A549 (cell line): ENCODE measurements at regions not wholly inside any gene's neighbourhood (a gene's known extent, or its start where the extent isn't known, plus 50 kb on each side); places are given as distances from the start of the nearest gene placed in this dataset.

Experiments
- ATAC-seq, 2 experiments: fragments of 200-7000 bp in 1 of 2; fragments of >200 bp in 1 of 2; cut with Nextera tagmentation in 1 of 2; cut with Tn5 transposase in 1 of 2; 3 replicates each; pipeline versions ENCODE4 v1.8.0 to v1.9.1; 2018 to 2020; ENCODE audit warnings: mild to moderate bottlenecking in 1 of 2, moderate library complexity in 1 of 2
- CTCF ChIA-PET: fragments of 300-600 bp; sonication (Branson Sonifier 250); formaldehyde crosslinking; extraction: SDS; loops from one replicate; lab custom pipeline; 2021; ENCODE audit warnings: antibody characterized with exemption, inconsistent platforms; lab: Yijun Ruan, JAX
- POLR2A ChIA-PET: fragments of 350-600 bp; formaldehyde crosslinking; extraction: SDS; loops from one replicate; lab custom pipeline; 2021; ENCODE audit warnings: antibody characterized with exemption, inconsistent platforms; lab: Yijun Ruan, JAX
- DNase-seq, 2 experiments: peaks; one replicate each; pipeline versions ENCODE4 v3.0.0 to v3.0.0-alpha.2; 2011 to 2016; ENCODE audit warnings: low read depth in 1 of 2, low spot score in 1 of 2
- FAIRE-seq: peaks from 2 replicates; lab custom pipeline; 2011; peaks lifted over from hg19 to GRCh38; lab: Jason Lieb, UNC
- H3K27ac ChIP-seq, 2 experiments: fragments of >200 bp; sonication (Bioruptor Twin); formaldehyde crosslinking; 3 replicates each; pipeline ENCODE4 v1.5.1; 2016 to 2017
- H3K4me1 ChIP-seq: fragments of >200 bp; sonication (Bioruptor Twin); formaldehyde crosslinking; 3 replicates; pipeline ENCODE4 v1.6.1; 2016
- H3K4me2 ChIP-seq: fragments of >200 bp; sonication (Bioruptor Twin); formaldehyde crosslinking; 3 replicates; pipeline ENCODE4 v1.6.1; 2016
- H3K4me3 ChIP-seq: fragments of >200 bp; sonication (Bioruptor Twin); formaldehyde crosslinking; 3 replicates; pipeline ENCODE4 v1.5.1; 2016
- H3K9me3 ChIP-seq: fragments of >200 bp; sonication (Bioruptor Twin); formaldehyde crosslinking; 3 replicates; pipeline ENCODE4 v1.6.1; 2016
- BCL3 ChIP-seq: fragments of >200 bp; sonication (Bioruptor Twin); formaldehyde crosslinking; IDR thresholded peaks from 3 replicates; pipeline ENCODE4 v1.6.1; 2016
- EHMT2 ChIP-seq: fragments of 200-600 bp; sonication (generic); IDR thresholded peaks from 2 replicates; pipeline ENCODE4 v1.6.1; 2016; ENCODE audit warnings: antibody characterized with exemption, low read depth, mild to moderate bottlenecking, moderate library complexity
- FOXS1 ChIP-seq: fragments of 250-450 bp; sonication (Bioruptor Pico); IDR thresholded peaks from 2 replicates; pipeline ENCODE4 v1.5.0; 2020; ENCODE audit warnings: mild to moderate bottlenecking, moderate library complexity
- HMGXB4 ChIP-seq: fragments of 250-450 bp; sonication (Bioruptor Pico); IDR thresholded peaks from 2 replicates; pipeline ENCODE4 v1.5.0; 2021; ENCODE audit warnings: mild to moderate bottlenecking, moderate library complexity, borderline replicate concordance
- JUNB ChIP-seq: fragments of >200 bp; sonication (Bioruptor Twin); formaldehyde crosslinking; IDR thresholded peaks from 2 replicates; pipeline ENCODE4 v1.6.1; 2016
- KDM1A ChIP-seq: fragments of 200-600 bp; sonication (generic); IDR thresholded peaks from 2 replicates; pipeline ENCODE4 v1.6.1; 2016; ENCODE audit warnings: low read depth, mild to moderate bottlenecking
- NFE2L2 ChIP-seq: fragments of 150-350 bp; conservative IDR thresholded peaks from 2 replicates; pipeline ENCODE4 v1.6.1; 2014; ENCODE audit warnings: low read length
- POLR2AphosphoS2 ChIP-seq: conservative IDR thresholded peaks from 2 replicates; pipeline ENCODE4 v1.6.1; 2012; ENCODE audit warnings: low read length, improper control_type of control experiment, inconsistent platforms
- RAD21 ChIP-seq, 2 experiments: fragments of >200 bp in 1 of 2; sonication (Bioruptor Twin) in 1 of 2; formaldehyde crosslinking in 1 of 2; IDR thresholded peaks in 1 of 2; conservative IDR thresholded peaks in 1 of 2; 2 replicates in 1 of 2; 3 replicates in 1 of 2; pipeline ENCODE4 v1.6.1; 2012 to 2018; ENCODE audit warnings: inconsistent platforms in 1 of 2
- RCOR1 ChIP-seq: fragments of 150-350 bp; IDR thresholded peaks from 2 replicates; pipeline ENCODE4 v1.6.1; 2014; ENCODE audit warnings: antibody characterized with exemption, low read length, low read depth
- REST ChIP-seq: fragments of 200-600 bp; sonication (generic); IDR thresholded peaks from 2 replicates; pipeline ENCODE4 v1.6.1; 2016; ENCODE audit warnings: antibody characterized with exemption, mild to moderate bottlenecking, moderate library complexity
- TFCP2L1 ChIP-seq: fragments of 250-450 bp; sonication (Bioruptor Pico); IDR thresholded peaks from 2 replicates; pipeline ENCODE4 v1.5.0; 2021; ENCODE audit warnings: mild to moderate bottlenecking
- TP53 ChIP-seq: fragments of 250-450 bp; sonication (Bioruptor Pico); IDR thresholded peaks from 2 replicates; pipeline ENCODE4 v1.5.0; 2021; ENCODE audit warnings: mild to moderate bottlenecking, moderate library complexity
- WGBS: methylation state at CpG from one replicate; pipeline ENCODE4 v1.1.6; 2017; ENCODE audit errors: missing lambda C conversion rate; 5-methylcytosine and 5-hydroxymethylcytosine counted together
- TF ChIP-seq, protein P1 (sequence below): IDR thresholded peaks from 2 replicates; pipeline ENCODE4 v1.6.1; 2012
- TF ChIP-seq, protein P2 (sequence below): fragments of >200 bp; sonication (Bioruptor Twin); formaldehyde crosslinking; IDR thresholded peaks from 2 replicates; pipeline ENCODE4 v1.6.1; 2016

DNA sequence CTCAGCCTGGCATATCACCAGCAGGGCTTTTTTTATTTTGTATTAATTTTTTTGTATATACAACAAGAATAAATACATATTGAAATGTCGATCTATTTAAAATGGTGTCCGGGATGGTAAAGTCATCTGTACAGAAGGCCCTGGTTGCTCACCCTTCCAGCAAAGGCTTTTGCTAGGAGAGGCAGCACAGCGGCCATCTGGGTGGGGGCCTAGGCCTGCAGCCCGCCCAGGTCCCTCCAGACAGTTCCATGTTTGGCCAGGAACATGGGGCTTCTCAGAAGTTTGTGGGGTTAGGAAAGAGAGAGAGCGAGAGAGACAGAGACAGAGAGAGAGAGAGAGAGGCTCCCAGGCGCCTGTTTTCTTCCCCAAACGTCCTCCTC lies 152.6 kb upstream of the LYZL2 start (continued):
- TF ChIP-seq HMGXB4 (CRISPR knock-in tag), result no peak
- no peak for TF ChIP-seq RCOR1
- TF ChIP-seq EHMT2, result no peak
- no peak for TF ChIP-seq POLR2AphosphoS2
- TF ChIP-seq, protein P1, sequence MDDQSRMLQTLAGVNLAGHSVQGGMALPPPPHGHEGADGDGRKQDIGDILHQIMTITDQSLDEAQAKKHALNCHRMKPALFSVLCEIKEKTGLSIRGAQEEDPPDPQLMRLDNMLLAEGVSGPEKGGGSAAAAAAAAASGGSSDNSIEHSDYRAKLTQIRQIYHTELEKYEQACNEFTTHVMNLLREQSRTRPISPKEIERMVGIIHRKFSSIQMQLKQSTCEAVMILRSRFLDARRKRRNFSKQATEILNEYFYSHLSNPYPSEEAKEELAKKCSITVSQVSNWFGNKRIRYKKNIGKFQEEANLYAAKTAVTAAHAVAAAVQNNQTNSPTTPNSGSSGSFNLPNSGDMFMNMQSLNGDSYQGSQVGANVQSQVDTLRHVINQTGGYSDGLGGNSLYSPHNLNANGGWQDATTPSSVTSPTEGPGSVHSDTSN, result no peak
- TF ChIP-seq NFE2L2, result no peak
- TF ChIP-seq, protein P2, sequence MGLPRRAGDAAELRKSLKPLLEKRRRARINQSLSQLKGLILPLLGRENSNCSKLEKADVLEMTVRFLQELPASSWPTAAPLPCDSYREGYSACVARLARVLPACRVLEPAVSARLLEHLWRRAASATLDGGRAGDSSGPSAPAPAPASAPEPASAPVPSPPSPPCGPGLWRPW, result no peak
- TF ChIP-seq BCL3, result no peak
- no peak for TF ChIP-seq JUNB
- TF ChIP-seq FOXS1 (CRISPR knock-in tag), result no peak

GRCh38 chr10:30781670-30782121 lies 152.1 kb upstream of the LYZL2 start:
- no peaks in the 10 kb centered on the region for H3K9me3 ChIP-seq
- H3K4me2 ChIP-seq, result no peak overlapping the region
- ATAC-seq (no peak), DNase-seq (no peak), FAIRE-seq (no peak)
- no peaks in the 10 kb centered on the region for H3K4me1 ChIP-seq
- TF ChIP-seq REST, result no peak
- ChIA-PET POLR2A (no interaction called here), CTCF (interaction anchor here (0.6 to 5.7 kb wide), 6 partner anchors 12 to 926 kb away, joined by 3 to 42 read pairs (median 3); no protein-coding TSS in a partner anchor)
- H3K27ac ChIP-seq, result no peak overlapping the region
- H3K4me3 ChIP-seq, result no peak overlapping the region
- WGBS, result 81% methylated on average over 10 of the region's 12 CpGs

DNA sequence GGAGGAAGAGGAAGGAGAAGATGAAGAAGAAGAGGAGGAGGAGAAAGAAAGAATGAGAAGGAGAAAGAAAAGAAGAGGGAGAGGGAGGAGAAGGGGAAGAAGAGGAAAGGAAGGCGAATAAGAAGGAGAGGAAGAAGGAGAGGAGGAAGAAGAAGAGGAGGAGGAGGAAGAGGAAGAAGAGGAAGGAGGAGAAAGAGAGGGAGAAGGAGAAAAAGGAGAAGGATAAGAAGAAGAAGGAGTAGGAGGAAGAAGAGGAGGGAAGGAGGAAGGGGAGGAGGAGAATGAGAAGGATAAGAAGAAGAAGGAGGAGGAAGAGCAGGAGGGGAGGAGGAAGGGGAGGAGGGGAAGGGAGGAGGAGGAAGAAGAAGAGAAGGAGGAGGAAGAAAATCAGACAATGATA lies 149.2 kb upstream of the LYZL2 start:
- no peaks in the 10 kb centered on the region for H3K9me3 ChIP-seq
- CTCF ChIA-PET, result no interaction called here
- no peak overlapping the region for H3K27ac ChIP-seq
- no peak overlapping the region for H3K4me3 ChIP-seq
- POLR2A ChIA-PET, result no interaction called here
- WGBS, result 0% methylated on average over 1 of the region's 1 CpG
- no peak for ATAC-seq
- H3K4me1 ChIP-seq, result no peaks in the 10 kb centered on the region
- DNase-seq, result no peak
- no peak for TF ChIP-seq RAD21 (conservative IDR thresholded peaks at IDR 0.05 in 1 of 2, IDR thresholded peaks at IDR 0.05 in 1 of 2)
- no peak for TF ChIP-seq TP53 (CRISPR knock-in tag)
- no peak for TF ChIP-seq TFCP2L1
- TF ChIP-seq KDM1A, result no peak
- TF ChIP-seq, protein P1, result no peak
- FAIRE-seq, result no peak
- H3K4me2 ChIP-seq, result no peak overlapping the region
